Embryonic facial prominence (tissue), 1 donor: ENCODE measurements at regions not wholly inside any gene's neighbourhood (a gene's known extent, or its start where the extent isn't known, plus 50 kb on each side); places are given as distances from the start of the nearest gene placed in this dataset.
"Not testable (repeated sequence)": the region's sequence is repeated elsewhere in the genome, so short reads cannot be mapped to it uniquely, and the experiment has no call there.

Experiments used
- DNase-seq: peaks from one replicate; pipeline ENCODE4 v3.0.0-alpha.2; 2016; ENCODE audit errors: extremely low spot score

DNA sequence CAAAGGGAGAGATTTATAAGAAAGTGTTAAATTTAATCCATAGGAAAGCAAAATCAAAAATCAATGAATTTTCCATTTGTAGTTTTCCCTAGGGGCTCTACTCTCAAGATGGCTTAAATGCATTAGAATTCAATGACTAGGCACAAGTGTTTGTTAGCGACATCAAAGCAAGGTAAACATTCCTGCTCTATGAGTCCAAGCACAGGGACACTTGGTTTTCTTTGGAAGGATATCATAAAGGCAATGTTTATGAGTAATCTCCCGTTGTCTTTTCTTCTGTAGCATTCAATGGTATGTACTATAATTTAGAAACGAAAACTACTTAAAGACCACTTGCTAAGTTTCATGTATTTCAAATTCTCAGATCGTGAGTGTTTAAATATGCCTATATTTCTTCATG lies 54.8 kb upstream of the ZNF717 start:
- DNase-seq: not testable (repeated sequence)

DNA sequence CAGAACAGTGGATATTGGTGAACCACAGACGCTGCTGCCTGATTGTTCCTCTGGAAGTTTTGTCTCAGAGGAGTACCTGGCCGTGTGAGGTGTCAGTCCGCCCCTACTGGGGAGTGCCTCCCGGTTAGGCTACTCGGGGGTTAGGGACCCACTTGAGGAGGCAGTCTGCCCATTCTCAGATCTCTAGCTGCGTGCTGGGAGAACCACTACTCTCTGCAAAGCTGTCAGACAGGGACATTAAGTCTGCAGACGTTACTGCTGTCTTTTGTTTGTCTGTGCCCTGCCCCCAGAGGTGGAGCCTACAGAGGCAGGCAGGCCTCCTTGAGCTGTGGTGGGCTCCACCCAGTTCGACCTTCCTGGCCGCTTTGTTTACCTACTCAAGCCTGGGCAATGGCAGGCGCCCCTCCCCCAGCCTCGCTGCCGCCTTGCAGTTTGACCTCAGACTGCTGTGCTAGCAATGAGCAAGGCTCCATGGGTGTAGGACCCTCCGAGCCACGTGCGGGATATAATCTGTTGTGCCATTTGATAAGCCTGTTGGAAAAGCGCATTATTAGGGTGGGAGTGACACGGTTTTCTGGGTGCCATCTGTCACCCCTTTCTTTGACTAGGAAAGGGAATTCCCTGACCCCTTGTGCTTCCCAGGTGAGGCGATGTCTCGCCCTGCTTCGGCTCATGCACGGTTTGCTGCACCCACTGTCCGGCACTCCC lies 65.1 kb upstream of the ZNF717 start:
- DNase-seq: not testable (repeated sequence)

DNA sequence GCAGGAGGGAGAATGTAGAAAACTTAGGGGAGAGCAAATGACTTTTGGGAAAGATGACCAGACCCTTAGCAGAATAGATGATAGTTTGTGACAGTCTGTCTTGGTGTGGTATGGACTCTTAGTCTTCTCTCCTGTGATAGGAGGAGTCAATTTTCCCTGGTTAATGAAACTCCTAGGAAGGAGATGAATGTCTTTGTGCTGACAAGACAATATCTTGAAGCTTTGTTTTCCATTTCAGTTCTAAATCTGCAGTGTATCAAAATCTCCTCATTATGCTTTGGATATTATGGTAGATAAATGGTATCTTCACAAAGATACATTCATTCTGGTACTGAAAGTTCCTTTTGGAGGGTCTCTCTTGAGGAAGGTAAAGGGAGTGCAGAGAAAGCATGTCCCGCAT lies 77.8 kb upstream of the ZNF717 start:
- DNase-seq: no peak

DNA sequence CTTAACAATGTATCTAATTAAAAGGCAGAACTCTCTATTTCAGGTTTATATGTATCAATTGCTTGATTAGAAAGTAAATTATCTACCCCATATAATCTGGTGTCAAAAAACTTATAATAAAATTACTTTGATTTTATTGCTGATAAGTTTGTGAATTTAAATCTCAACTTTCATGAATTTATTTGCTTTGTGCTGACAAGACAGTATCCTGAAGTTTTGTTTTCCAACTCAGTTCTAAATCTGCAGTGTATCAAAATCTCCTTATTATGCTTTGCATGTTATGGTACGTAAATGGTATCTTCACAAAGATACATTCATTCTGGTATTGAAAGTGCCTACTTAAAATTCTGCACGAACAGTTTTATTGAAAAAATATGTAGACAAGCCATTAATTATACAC lies 78.5 kb upstream of the ZNF717 start:
- no peak for DNase-seq

DNA sequence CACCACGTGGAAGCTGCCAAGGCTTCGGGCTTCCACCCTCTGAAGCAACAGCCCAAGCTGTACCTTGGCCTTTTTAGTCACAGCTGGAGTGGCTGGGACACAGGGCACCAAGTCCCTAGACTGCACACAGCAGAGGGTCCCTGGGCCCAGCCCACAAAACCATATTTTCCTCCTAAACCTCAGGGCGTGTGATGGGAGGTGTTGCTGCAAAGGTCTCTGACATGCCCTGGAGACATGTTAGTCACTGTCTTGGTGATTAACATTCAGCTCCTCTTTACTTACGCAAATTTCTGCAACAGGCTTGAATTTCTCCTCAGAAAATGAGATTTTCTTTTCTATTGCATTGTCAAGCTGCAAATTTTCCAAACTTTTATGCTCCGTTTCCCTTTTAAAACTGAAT lies 98.4 kb upstream of the ZNF717 start:
- not testable (repeated sequence) for DNase-seq

DNA sequence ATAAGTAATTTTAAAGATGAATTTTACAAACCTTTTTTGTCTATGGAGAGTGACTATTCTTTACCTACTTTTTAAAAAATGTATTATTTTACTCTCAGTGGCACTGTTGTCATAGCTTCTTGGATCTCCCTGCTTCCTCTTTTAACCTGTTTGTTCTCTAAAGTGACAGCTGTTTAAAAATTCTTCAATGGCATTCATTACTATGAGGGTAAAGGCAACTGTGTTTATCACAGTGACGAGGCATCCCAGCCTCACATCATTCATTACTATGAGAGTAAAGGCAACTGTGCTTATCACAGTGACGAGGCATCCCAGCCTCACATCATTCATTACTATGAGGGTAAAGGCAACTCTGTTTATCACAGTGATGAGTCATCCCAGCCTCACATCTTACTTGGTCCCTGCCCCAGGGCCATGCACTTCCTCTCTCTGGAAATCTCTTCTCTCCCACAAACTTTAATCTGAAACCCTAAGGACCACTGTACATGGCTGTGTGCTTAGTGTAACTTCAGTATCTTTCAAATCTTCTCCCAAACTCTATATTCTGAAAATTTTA lies 101.7 kb upstream of the ZNF717 start:
- DNase-seq: no peak

DNA sequence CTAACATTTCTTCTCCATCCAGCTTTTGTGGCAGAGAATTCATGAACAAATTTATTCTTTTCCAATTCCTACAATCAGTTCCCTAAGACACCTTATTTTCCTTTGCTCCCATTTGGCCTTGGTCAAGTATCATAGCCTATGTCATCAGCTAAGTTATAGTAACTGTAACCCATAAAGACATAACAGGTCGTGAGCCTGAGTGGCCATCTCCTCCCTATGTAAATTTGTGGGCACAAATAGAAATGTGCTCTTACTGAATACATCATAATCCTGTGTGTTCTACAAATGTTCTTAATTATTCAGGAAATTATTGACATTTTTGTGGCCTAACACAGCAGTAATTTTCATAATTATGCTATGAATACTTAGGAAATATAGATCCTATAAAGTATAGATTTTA lies 108.9 kb upstream of the ZNF717 start:
- no peak for DNase-seq

DNA sequence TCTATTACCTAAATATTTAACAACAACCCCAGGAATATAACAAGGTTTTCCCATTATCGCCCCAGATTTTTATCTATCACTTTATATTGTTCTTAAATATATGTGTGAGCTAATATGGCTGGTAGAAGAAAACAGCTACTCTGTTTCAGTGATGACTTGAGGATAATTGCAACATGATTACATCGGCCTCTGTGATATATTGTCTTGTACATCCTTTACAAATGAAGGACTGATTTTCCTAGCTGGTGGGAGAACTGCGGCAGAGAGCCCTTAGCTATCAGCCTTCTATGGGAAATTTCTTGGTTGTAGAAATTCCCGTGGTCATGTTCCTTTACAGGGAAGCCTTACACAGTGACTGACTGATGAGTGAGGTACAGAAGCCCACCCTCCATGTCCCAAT lies 110.9 kb upstream of the ZNF717 start:
- no peak for DNase-seq

DNA sequence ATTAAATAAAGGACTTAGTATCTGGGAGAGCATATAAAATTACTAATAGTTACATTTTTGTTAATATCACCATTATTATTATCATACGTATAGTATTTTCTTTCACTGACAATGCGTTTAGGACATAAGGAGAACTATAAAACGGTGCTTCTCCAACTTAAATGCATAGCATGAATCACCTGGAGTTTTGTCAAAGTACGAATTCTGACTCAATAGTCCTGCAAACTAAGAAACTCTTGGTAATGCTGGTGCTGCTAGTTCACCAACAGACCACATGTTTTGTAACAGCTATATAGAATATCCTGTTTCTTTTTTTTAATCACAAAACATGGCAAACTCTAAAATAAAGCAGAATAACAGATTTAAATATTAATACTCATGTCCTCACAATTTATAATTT lies 116.1 kb upstream of the ZNF717 start:
- DNase-seq: not testable (repeated sequence)

DNA sequence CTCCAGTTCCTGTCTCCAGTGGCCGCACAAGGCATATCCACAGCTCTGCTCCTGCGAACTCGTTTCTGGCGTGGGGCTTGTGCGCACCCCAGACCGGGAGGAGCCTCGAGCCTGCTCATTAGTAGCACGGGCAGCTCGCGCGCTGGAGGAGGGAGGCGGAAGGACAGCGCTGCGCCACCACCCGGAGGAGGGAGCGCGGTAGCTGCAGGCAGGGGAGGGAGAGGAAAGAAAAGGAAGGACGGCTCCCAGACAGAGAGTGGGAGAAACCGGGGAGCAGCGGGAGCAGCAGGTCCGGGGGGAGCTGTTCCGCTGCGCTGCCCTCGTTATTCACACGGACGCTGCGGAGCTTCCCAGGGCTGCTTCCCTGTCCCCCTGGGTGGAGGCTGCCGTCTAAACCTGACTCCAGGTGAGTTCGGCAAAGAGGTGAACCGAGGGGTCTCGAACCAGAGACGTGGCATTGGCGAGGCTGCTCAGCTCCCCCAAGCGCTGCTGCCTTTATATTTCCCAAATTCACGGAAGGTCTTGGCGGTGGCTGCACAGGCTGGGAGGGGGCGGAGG lies 121.3 kb upstream of the ZNF717 start:
- peak; percentile 45 for DNase-seq

DNA sequence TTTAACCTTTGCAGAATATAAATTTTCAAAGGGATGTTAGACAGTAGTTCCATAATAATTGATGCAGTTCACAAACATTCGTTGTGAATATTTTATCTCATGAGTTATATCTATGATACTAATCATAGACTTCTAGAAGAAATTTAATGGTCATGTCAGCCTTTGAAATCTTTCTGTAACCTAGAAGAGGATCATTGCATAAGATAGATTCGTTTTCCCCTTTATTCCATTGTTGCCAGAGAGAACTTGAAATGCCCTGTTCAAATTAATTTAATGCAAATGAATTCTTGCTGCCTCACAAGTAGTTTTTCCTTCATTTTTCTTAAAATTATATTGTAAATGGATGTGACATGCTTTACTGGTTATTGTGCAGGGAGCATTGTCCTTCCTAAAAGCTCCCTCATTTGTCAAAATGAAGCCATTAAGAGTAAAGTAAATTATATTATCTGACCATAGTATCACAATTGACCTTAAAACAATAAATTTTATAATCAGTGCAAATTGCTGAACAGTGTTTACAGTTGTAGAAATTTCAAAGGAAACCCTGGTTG lies 128.5 kb upstream of the ZNF717 start:
- no peak for DNase-seq

DNA sequence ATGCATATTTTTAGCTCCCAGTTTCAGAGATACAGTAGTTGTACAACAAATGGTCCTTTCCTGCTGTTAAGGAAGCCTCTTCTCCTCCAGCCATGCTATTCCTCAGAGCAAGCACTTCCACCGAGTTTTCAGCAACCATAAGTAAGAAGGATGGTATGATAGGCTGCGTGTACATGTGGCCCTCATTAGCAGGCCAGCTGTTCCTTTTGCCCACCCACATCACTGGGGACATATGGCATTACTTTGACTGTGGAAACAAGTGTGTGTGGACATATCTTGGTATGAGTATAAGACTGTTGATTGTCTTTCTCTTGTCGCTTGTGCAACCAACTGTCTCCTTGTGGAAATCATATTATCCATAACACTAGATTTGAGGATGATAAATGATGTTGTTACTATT lies 129.4 kb upstream of the ZNF717 start:
- not testable (repeated sequence) for DNase-seq

DNA sequence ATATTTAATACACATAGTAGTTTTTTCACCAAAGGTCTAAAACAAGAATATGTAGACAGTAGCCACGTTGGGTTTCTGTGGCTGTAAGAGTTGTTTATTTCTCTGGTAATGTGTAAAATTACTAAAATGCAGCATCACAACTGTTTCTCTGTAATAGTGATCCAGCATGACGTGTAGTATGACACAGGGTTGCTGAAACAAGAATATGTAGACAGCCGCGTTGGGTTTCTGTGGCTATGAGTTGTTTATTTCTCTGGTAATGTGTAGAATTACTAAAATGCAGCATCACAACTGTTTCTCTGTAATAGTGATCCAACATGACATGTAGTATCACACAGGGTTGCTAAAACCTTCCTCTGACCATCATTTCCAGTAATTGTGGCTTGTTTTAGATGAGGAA lies 153.6 kb upstream of the ZNF717 start:
- no peak for DNase-seq

DNA sequence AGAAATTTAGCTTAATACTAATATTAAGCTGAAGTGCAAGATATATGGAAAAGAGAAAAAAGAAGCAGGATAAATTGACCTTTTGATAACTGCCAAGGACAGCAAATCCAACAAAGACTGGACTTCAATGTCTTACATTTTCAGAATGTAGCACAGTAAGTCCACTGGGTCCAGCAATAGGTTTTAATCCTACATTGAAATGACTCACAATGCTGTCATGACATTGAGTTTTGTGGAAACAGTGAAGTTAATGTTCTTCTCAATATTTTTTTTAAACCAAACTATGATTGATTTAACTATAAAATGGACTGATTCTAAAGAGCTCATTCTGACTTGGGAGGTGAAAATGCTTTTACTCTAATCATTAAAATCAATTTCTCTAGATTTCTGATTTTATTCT lies 166.6 kb upstream of the ZNF717 start:
- no peak for DNase-seq

DNA sequence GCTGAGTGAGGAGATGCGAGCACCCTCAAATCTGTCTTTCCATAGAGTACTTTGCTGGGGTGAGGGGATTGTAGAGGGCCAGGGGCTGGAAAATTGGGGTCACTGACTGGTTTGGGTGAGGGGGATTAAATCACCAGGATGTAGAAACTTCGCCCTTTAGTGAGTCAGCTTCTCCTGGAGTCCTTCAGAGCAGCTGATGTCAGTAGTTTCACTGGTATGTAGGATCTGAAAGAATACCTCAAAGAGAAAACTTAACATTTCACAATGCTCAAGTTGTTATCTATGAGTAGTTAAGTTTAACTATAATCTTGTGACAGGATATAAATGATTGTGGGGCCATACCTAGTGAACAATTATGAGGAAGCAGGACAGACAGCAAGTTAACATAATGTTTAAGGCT lies 174.7 kb upstream of the ZNF717 start:
- not testable (repeated sequence) for DNase-seq

DNA sequence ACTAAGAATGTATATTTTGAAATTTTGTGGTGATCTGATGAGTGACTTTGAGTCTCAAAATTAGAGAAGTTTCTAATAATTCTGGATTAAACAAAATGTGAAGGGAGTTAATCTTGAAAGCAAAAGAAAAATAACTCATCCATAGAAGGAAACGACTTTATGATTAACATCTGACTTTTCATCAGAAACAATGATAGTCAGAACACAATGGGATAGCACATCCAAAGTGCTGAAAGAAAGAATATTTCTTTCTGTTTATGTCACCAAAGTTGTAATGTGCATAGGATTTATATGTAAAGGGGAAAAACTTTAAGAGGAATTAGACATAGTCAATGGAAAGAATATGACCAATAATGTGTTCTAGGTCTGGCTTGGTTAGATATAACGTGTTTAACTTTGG lies 176.7 kb upstream of the ZNF717 start:
- DNase-seq: not testable (repeated sequence)

DNA sequence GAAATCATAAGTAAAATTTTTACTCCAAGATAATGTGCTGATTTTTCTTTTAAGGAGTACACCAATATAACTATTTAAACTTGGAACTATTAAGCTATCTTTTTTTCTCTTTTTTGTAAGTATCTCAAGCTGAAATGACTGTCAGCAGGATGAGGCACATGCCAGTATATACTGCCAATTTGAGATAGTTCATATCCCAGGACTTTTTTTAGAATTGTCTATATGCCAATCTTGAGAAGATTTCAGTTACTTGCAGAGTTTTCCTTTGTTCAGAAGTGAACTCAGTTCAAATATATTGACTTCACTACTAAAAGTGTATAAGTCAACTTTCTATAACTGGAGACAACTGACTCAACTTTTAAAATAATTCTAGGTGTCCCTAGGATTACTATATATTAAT lies 181.7 kb upstream of the ZNF717 start:
- DNase-seq: no peak

DNA sequence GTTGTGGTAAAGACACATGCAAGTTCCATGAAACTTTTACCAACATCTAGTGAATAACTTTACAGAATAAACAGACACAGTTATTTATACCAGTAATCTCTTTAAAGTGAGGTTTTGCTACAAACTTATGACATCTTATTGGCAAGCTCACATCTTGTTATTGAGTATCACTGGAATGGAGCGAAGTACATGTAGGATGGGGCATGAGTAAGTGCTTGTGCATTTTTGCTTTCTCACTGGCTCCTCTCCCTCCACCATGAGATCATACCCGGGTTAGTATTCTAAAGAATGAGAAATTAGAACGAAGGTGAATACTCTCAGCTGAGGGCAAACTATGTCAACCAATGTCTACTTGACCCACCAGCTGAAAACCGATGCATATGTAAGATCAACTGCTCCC lies 193.3 kb upstream of the ZNF717 start:
- DNase-seq: no peak

DNA sequence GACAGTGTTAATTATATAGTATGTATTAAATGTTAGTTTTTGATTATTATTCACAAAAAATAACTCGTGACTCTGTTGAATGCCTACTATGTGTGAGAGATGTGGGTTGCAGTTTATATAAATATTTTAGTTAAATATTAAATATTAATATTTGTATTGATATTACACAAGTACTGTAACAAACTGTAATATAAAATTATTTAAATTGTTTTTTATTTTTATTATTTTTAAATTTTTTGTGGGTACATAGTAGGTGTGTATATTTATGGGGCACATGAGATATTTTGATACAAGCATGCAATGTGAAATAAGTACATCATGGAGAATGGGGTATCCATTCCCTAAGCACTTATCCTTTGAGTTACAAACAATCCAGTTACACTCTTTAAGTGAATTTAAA lies 196.1 kb upstream of the ZNF717 start:
- DNase-seq: no peak

DNA sequence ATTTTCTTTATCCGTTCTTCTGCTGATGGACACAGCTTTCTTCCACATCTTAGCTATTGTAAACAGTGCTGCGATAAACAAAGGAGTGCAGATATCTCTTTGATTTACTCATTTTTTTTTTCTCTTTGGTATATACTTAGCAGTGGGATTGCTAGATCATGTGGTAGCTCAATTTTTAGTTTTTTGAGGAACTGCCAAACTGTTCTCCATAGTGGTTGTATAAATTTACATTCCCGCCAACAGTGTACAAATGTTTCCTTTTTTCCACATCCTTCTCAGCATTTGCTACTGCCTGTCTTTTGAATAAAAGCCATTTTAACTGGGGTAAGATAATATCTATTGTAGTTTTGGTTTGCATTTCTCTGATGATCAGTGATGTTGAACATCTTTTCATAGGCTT lies 196.8 kb upstream of the ZNF717 start:
- no peak for DNase-seq

DNA sequence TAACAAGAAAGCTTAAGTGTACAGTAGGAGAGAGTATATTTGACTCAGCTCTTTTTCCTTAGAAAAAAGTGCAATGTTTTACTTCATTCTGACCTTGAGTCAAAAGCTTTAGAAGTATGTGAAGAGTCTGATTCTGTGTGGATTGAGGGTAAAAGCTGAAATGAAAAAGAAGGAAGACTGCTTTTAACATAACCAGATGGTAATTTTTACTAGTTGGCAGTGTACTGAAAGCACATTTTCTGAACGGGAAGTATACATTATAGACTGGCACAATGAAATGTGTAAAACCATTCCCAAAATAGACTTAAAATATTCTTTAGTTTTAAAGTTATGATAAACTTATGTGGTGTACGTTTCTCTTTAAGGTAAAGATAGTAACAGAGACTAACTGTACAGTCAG lies 197.8 kb upstream of the ZNF717 start:
- DNase-seq: peak; percentile 16

DNA sequence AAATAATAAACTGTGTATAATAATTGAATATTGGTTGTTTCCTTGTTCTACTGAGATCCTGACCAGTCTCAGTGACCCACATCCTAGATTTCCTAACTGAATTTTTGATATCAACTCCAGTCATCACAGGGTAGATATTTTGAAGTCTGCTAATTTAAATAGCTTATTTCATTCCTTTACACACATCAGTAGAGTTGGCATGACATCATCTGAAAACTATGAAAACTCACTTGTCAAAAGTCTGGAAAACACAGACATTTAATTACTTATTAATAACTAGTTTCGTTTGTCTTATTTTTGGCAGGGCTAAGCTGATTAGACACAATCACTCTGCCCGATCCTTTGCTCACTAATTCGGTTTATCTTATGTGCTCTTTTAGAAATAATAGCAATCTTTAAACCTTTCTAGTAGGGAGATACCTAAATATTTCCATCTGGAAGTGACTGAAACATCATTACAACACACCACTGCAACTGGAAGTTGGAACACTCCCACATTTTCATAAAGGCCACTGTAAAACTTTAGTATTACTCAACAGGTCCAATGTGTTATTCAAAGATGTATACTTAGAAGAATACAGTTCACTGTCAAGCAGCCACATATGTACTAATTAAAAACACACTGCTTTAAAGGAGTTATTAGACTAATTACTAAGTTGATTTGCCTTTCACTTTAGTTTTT lies 198.4 kb upstream of the ZNF717 start:
- no peak for DNase-seq

DNA sequence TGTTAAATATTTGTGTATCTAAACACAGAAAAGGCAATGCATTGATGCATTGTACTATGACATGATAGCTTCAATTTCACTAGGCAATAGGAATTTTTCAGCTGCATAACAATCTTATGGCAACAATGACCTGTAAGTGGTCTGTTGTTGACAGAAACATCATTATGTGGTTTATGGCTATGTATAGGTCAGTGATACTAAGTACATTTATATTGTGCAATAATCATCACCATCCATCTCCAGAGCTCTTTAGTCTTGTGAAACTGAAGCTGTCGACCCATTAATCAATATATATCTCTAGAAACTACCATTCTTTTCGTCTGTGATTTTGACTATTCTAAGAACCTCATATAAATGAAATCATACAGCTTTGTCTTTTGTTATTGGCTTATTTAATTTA lies 200.1 kb upstream of the ZNF717 start:
- no peak for DNase-seq
